Prostate gland (tissue), 2 donors: ENCODE measurements at regions not wholly inside any gene's neighbourhood (a gene's known extent, or its start where the extent isn't known, plus 50 kb on each side); places are given as distances from the start of the nearest gene placed in this dataset.

ENCODE experiments used
- POLR2A ChIP-seq: fragments of 450-650 bp; IDR thresholded peaks from one replicate; pipeline ENCODE4 v1.6.1; 2016; ENCODE audit warnings: antibody characterized with exemption, mild to moderate bottlenecking
- TF ChIP-seq, protein P1 (sequence below), 4 experiments: fragments of 200-600 bp in 2 of 4; fragments of 450-650 bp in 2 of 4; sonication (generic) in 2 of 4; IDR thresholded peaks; 1 replicate in 3 of 4; 2 replicates in 1 of 4; pipeline ENCODE4 v1.5.1; 2016 to 2019; ENCODE audit warnings: antibody characterized with exemption in 4 of 4, mild to moderate bottlenecking in 2 of 4, moderate library complexity in 2 of 4

- TF ChIP-seq, protein P1, sequence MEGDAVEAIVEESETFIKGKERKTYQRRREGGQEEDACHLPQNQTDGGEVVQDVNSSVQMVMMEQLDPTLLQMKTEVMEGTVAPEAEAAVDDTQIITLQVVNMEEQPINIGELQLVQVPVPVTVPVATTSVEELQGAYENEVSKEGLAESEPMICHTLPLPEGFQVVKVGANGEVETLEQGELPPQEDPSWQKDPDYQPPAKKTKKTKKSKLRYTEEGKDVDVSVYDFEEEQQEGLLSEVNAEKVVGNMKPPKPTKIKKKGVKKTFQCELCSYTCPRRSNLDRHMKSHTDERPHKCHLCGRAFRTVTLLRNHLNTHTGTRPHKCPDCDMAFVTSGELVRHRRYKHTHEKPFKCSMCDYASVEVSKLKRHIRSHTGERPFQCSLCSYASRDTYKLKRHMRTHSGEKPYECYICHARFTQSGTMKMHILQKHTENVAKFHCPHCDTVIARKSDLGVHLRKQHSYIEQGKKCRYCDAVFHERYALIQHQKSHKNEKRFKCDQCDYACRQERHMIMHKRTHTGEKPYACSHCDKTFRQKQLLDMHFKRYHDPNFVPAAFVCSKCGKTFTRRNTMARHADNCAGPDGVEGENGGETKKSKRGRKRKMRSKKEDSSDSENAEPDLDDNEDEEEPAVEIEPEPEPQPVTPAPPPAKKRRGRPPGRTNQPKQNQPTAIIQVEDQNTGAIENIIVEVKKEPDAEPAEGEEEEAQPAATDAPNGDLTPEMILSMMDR (IDR thresholded peaks at IDR 0.05): no peak
- no peak for TF ChIP-seq POLR2A
These were observed 210.4 kb downstream of the METTL4 start for GRCh38 chr18:2360861-2361260.
